ENCODE measurements at regions not wholly inside any gene's neighbourhood (a gene's known extent, or its start where the extent isn't known, plus 50 kb on each side); places are given as distances from the start of the nearest gene placed in this dataset.
"Not testable (repeated sequence)": the region's sequence is repeated elsewhere in the genome, so short reads cannot be mapped to it uniquely, and the experiment has no call there.

- Mint-ChIP-seq H3K9me3 (peaks cover 34% of the 10 kb centered on the region), H3K4me3 (no peak overlapping the region), H3K36me3 (no peaks in the 10 kb centered on the region), H3K27ac (no peak overlapping the region), H3K4me1 (no peaks in the 10 kb centered on the region)
- DNase-seq (ENCODE audit: low spot score in 2 of 2) (no peak), ATAC-seq (no peak)
Observed at GRCh38 chr20:12217382-12217781, 299.7 kb downstream of the BTBD3 start.

GRCh38 chr20:12219798-12220197, 302.1 kb downstream of the BTBD3 start:
- Mint-ChIP-seq H3K4me3 (no peak overlapping the region), H3K36me3 (no peaks in the 10 kb centered on the region), H3K9me3 (peaks cover 27% of the 10 kb centered on the region), H3K27ac (no peak overlapping the region), H3K4me1 (no peaks in the 10 kb centered on the region)
- ATAC-seq = no peak
- DNase-seq (ENCODE audit: low spot score in 2 of 2) = no peak

DNA sequence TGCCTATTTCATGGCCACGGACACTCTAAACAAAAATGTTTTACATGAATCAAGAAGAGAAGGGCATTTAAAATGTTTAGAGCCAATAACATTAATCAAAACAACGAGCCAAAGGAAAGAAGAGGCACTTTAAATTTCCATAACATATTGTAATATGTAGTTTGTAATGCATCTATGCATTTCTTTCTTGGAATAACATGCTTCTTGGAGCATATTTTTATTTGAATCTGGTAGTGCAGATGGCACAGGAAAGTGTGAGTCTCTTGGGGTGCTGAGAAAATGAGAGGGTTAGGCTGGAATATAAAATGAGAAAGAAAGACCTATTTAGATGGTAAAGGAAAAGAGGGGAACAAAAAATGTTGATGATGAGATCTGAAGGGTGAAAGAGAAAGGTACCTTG, 305.4 kb downstream of the BTBD3 start:
- ATAC-seq = no peak
- no peaks in the 10 kb centered on the region for H3K4me1 Mint-ChIP-seq
- peaks cover 19% of the 10 kb centered on the region for H3K9me3 Mint-ChIP-seq
- no peak overlapping the region for H3K4me3 Mint-ChIP-seq
- no peaks in the 10 kb centered on the region for H3K36me3 Mint-ChIP-seq
- no peak overlapping the region for H3K27ac Mint-ChIP-seq
- DNase-seq (ENCODE audit: low spot score in 2 of 2) = no peak

- no peaks in the 10 kb centered on the region for H3K4me1 Mint-ChIP-seq
- no peak overlapping the region for H3K4me3 Mint-ChIP-seq
- DNase-seq (ENCODE audit: low spot score in 2 of 2) = no peak
- ATAC-seq = no peak
- peaks cover 14% of the 10 kb centered on the region for H3K9me3 Mint-ChIP-seq
- H3K27ac Mint-ChIP-seq = no peak overlapping the region
- H3K36me3 Mint-ChIP-seq = no peaks in the 10 kb centered on the region
Observed at GRCh38 chr20:12225898-12226297, 308.2 kb downstream of the BTBD3 start.

DNA sequence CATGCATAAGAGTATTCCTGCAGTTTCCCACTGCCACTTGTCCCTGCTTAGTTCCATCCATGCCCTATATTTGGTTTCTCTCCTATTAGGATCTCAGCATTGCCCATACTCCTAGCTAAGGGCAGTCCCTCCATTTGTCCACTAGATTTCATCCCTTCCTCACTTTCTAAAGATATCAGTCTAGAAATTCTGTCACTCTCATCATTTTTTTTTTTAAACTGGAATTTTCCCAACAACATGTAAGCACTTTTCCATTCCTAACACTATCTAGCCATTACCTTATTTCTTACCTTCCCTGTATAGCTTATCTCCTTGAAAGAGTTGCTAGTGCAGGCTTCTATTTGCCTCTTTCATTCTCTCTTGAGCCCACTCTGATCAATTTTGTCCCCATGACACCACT, 312.2 kb downstream of the BTBD3 start:
- Mint-ChIP-seq H3K27ac (no peak overlapping the region), H3K9me3 (peaks cover 7% of the 10 kb centered on the region), H3K4me1 (no peaks in the 10 kb centered on the region), H3K36me3 (no peaks in the 10 kb centered on the region), H3K4me3 (no peak overlapping the region)
- ATAC-seq = no peak
- no peak for DNase-seq (ENCODE audit: low spot score in 2 of 2)

- no peaks in the 10 kb centered on the region for H3K4me1 Mint-ChIP-seq
- ATAC-seq (no peak), DNase-seq (ENCODE audit: low spot score in 2 of 2) (no peak)
- H3K36me3 Mint-ChIP-seq = no peaks in the 10 kb centered on the region
- H3K9me3 Mint-ChIP-seq = peaks cover 10% of the 10 kb centered on the region
- no peak overlapping the region for H3K27ac Mint-ChIP-seq
- H3K4me3 Mint-ChIP-seq = no peak overlapping the region
Observed at GRCh38 chr20:12237772-12238171, 320.1 kb downstream of the BTBD3 start.

DNA sequence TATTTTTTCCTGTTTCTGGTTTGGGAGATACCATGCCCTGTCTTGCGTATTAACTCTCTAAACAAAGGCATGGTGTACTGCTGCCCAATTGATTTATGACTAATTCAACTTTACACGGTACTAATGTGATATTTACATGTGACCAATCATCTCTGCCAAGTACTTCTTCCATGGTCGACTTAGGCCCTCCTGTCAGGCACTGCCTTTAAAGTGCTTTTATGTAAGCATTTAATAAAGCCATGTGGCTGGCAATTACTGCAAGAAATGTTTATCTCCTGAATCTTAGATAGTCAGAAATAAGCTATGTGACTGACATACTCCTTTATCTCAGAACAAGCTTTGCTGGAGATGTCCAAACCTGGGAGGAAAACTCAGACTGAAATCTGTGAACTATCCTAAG, 323.4 kb downstream of the BTBD3 start:
- H3K36me3 Mint-ChIP-seq = no peaks in the 10 kb centered on the region
- no peaks in the 10 kb centered on the region for H3K4me1 Mint-ChIP-seq
- ATAC-seq (no peak), DNase-seq (ENCODE audit: low spot score in 2 of 2) (no peak)
- no peak overlapping the region for H3K4me3 Mint-ChIP-seq
- peaks cover 18% of the 10 kb centered on the region for H3K9me3 Mint-ChIP-seq
- H3K27ac Mint-ChIP-seq = no peak overlapping the region

GRCh38 chr20:12243327-12243726, 325.6 kb downstream of the BTBD3 start:
- no peaks in the 10 kb centered on the region for H3K4me1 Mint-ChIP-seq
- H3K36me3 Mint-ChIP-seq = no peaks in the 10 kb centered on the region
- H3K27ac Mint-ChIP-seq = no peak overlapping the region
- no peak overlapping the region for H3K4me3 Mint-ChIP-seq
- ATAC-seq = no peak
- H3K9me3 Mint-ChIP-seq = peaks cover 12% of the 10 kb centered on the region
- DNase-seq (ENCODE audit: low spot score in 2 of 2) = no peak

DNA sequence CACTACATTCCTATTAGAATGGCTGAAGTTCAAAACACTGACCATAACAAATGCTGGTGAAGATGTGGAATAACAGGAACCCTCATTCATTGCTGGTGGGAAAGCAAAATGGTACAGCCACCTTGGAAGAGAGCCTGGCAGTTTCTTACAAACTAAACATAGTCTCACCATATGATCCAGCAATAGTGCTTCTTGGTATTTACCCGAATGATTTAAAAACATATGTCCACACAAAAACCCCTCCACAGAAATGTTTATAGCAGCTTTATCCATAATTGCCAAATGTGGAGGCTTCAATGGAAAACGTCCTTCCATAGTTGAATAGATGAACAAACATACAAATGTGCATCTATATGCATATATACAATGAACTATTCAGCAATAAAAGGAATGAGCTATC, 330.8 kb downstream of the BTBD3 start:
- Mint-ChIP-seq H3K4me3 (no peak overlapping the region), H3K36me3 (no peaks in the 10 kb centered on the region), H3K27ac (no peak overlapping the region), H3K9me3 (peaks cover 22% of the 10 kb centered on the region), H3K4me1 (no peaks in the 10 kb centered on the region)
- DNase-seq (ENCODE audit: low spot score in 2 of 2) = no peak
- no peak for ATAC-seq

GRCh38 chr20:12250661-12251060, 333.0 kb downstream of the BTBD3 start:
- not testable (repeated sequence) for DNase-seq (ENCODE audit: low spot score in 2 of 2); ATAC-seq; H3K4me3 Mint-ChIP-seq; H3K27ac Mint-ChIP-seq; H3K36me3 Mint-ChIP-seq; H3K4me1 Mint-ChIP-seq
- H3K9me3 Mint-ChIP-seq = peaks cover 17% of the 10 kb centered on the region

- ATAC-seq (no peak), DNase-seq (ENCODE audit: low spot score in 2 of 2) (no peak)
- Mint-ChIP-seq H3K27ac (no peak overlapping the region), H3K9me3 (peaks cover 18% of the 10 kb centered on the region), H3K4me3 (no peak overlapping the region), H3K36me3 (no peaks in the 10 kb centered on the region), H3K4me1 (no peaks in the 10 kb centered on the region)
Observed at GRCh38 chr20:12252793-12253192, 335.1 kb downstream of the BTBD3 start.

- Mint-ChIP-seq H3K4me1 (no peaks in the 10 kb centered on the region), H3K9me3 (peaks cover 16% of the 10 kb centered on the region), H3K27ac (no peak overlapping the region), H3K4me3 (no peak overlapping the region), H3K36me3 (no peaks in the 10 kb centered on the region)
- DNase-seq (ENCODE audit: low spot score in 2 of 2) (no peak), ATAC-seq (no peak)
Observed at GRCh38 chr20:12255461-12255970, 337.8 kb downstream of the BTBD3 start.

GRCh38 chr20:12256806-12257205, 339.1 kb downstream of the BTBD3 start:
- ATAC-seq = no peak
- no peak for DNase-seq (ENCODE audit: low spot score in 2 of 2)
- H3K4me1 Mint-ChIP-seq = no peaks in the 10 kb centered on the region
- H3K36me3 Mint-ChIP-seq = no peaks in the 10 kb centered on the region
- no peak overlapping the region for H3K27ac Mint-ChIP-seq
- no peak overlapping the region for H3K4me3 Mint-ChIP-seq
- H3K9me3 Mint-ChIP-seq = peaks cover 9% of the 10 kb centered on the region

DNA sequence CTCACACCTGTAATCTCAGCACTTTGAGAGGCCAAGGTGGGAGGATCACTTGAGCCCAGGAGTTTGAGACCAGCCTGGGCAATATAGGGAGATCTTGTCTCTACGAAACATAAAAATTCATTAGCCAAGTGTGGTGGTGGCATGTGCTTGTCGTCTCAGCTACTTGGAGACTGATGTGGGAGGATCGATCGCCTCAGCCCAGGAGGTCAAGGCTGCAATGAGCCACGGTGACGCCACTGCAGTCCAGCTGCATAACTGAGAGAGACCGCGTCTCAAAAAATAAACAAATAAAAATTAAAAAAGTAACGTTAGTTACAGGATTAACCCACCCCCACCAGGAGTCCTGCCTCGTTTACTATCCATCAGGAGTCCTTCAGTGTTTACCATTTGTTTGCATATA, 345.1 kb downstream of the BTBD3 start:
- peaks cover 10% of the 10 kb centered on the region for H3K9me3 Mint-ChIP-seq
- H3K4me1 Mint-ChIP-seq = no peaks in the 10 kb centered on the region
- H3K4me3 Mint-ChIP-seq = no peak overlapping the region
- H3K36me3 Mint-ChIP-seq = no peaks in the 10 kb centered on the region
- ATAC-seq = no peak
- no peak for DNase-seq (ENCODE audit: low spot score in 2 of 2)
- no peak overlapping the region for H3K27ac Mint-ChIP-seq

- Mint-ChIP-seq H3K4me3 (no peak overlapping the region), H3K27ac (no peak overlapping the region), H3K9me3 (peaks cover 16% of the 10 kb centered on the region), H3K4me1 (no peaks in the 10 kb centered on the region), H3K36me3 (no peaks in the 10 kb centered on the region)
- DNase-seq (ENCODE audit: low spot score in 2 of 2) (no peak), ATAC-seq (no peak)
Observed at GRCh38 chr20:12264711-12265110, 347.0 kb downstream of the BTBD3 start.

- no peak overlapping the region for H3K27ac Mint-ChIP-seq
- no peaks in the 10 kb centered on the region for H3K36me3 Mint-ChIP-seq
- ATAC-seq (no peak), DNase-seq (ENCODE audit: low spot score in 2 of 2) (no peak)
- no peaks in the 10 kb centered on the region for H3K4me1 Mint-ChIP-seq
- no peak overlapping the region for H3K4me3 Mint-ChIP-seq
- H3K9me3 Mint-ChIP-seq = peaks cover 16% of the 10 kb centered on the region
Observed at GRCh38 chr20:12265662-12266061, 348.0 kb downstream of the BTBD3 start.

- H3K27ac Mint-ChIP-seq = no peak overlapping the region
- H3K4me1 Mint-ChIP-seq = no peaks in the 10 kb centered on the region
- no peak for ATAC-seq
Observed at GRCh38 chr20:12269579-12269978, 351.9 kb downstream of the BTBD3 start.

More at GRCh38 chr20:12269579-12269978, 351.9 kb downstream of the BTBD3 start:
- no peak overlapping the region for H3K4me3 Mint-ChIP-seq
- no peak for DNase-seq (ENCODE audit: low spot score in 2 of 2)
- H3K36me3 Mint-ChIP-seq = no peaks in the 10 kb centered on the region
- peaks cover 16% of the 10 kb centered on the region for H3K9me3 Mint-ChIP-seq

Data from stimulated activated effector memory CD8-positive, alpha-beta T cell treated with anti-CD3 and anti-CD28 coated beads, Interleukin-12 subunit alpha, Interleukin-12 subunit beta, amount 100 ng/mL, for 72 hours (primary cell).